ENCODE measurements at regions not wholly inside any gene's neighbourhood (a gene's known extent, or its start where the extent isn't known, plus 50 kb on each side); places are given as distances from the start of the nearest gene placed in this dataset.
"Not testable (repeated sequence)": the region's sequence is repeated elsewhere in the genome, so short reads cannot be mapped to it uniquely, and the experiment has no call there.

DNA sequence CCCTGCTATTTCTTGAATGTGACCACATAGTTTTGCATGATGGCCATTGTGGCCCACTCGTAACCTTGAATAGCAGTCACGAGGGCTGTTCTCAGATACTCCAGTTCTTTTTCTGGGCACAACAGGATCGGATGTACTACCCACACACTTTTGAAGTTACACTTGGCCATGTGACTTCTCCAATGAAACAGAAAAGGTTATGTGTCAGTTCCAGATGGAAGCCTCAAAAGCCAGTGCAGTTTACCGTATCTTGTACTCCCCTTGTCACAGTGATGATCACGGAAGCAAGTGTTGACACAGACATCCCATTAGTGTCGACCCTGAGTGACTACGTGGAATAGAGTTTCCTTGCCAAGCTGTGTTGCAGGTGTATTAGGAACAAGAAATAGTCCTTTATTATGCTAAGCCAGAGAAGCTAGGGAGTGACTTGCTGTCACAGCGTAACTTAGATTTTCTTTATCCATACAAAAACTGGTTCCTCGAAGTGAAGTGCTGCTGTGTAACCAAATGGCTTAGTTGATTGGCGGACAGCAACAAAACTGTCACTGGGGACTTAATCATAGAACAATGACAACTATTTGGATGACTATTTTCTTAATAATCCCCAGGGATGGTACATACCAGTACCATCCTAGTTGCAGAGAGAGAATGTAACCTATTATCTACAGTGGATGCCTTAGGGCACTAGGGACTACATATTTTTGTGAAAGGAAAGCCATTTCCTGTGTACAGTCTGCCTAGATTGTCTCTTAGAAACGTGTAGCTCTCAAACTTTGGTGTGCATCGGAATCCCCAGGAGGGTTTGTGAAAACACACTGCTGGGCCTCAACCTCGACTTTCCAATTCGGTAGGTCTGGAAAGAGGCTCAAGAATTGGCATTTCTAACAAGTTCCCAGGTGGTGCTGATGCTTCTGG, 90.1 kb upstream of the DMRT1 start:
- Histone ChIP-seq H3K4me2 (ENCODE audit: extremely low read depth, insufficient read depth, low read length) (peak overlapping the region; percentile 83), H4K20me1 (ENCODE audit: control insufficient read depth, extremely low read depth, insufficient read depth, low read length) (no peaks in the 10 kb centered on the region), H3K36me3 (ENCODE audit: control insufficient read depth, insufficient read depth, low read length) (no peaks in the 10 kb centered on the region), H3K27ac (ENCODE audit: insufficient read depth, low read length) (peak overlapping the region; percentile 85), H3K9ac (ENCODE audit: insufficient read depth, low read length) (peak overlapping the region; percentile 11), H3K9me3 (ENCODE audit: control insufficient read depth, insufficient read depth, low read depth, low read length) (no peaks in the 10 kb centered on the region), H3K27me3 (ENCODE audit: control insufficient read depth, insufficient read depth, low read length) (no peaks in the 10 kb centered on the region), H2AFZ (ENCODE audit: low read length) (no peak overlapping the region), H3K79me2 (ENCODE audit: control insufficient read depth, insufficient read depth, low read length) (no peaks in the 10 kb centered on the region), H3K4me1 (ENCODE audit: control insufficient read depth, extremely low read depth, insufficient read depth, low read length) (peaks cover 14% of the 10 kb centered on the region), H3K4me3 (replicated peaks in 1 of 4; ENCODE audit: control extremely low read depth in 1 of 4, insufficient read depth in 1 of 4, low read depth in 3 of 4, low read length in 4 of 4) (no peak overlapping the region)
- DNase-seq (ENCODE audit: low read depth in 2 of 2): peak in 1 of 2 donors; percentile 51
- TF ChIP-seq EZH2 (IDR thresholded peaks at IDR 0.05; ENCODE audit: low read length, missing control alignments): no peak
- TF ChIP-seq, protein P1, sequence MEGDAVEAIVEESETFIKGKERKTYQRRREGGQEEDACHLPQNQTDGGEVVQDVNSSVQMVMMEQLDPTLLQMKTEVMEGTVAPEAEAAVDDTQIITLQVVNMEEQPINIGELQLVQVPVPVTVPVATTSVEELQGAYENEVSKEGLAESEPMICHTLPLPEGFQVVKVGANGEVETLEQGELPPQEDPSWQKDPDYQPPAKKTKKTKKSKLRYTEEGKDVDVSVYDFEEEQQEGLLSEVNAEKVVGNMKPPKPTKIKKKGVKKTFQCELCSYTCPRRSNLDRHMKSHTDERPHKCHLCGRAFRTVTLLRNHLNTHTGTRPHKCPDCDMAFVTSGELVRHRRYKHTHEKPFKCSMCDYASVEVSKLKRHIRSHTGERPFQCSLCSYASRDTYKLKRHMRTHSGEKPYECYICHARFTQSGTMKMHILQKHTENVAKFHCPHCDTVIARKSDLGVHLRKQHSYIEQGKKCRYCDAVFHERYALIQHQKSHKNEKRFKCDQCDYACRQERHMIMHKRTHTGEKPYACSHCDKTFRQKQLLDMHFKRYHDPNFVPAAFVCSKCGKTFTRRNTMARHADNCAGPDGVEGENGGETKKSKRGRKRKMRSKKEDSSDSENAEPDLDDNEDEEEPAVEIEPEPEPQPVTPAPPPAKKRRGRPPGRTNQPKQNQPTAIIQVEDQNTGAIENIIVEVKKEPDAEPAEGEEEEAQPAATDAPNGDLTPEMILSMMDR (conservative IDR thresholded peaks at IDR 0.05 in 1 of 2, IDR thresholded peaks at IDR 0.05 in 1 of 2; ENCODE audit: low read depth in 1 of 2, low read length in 2 of 2): no peak

DNA sequence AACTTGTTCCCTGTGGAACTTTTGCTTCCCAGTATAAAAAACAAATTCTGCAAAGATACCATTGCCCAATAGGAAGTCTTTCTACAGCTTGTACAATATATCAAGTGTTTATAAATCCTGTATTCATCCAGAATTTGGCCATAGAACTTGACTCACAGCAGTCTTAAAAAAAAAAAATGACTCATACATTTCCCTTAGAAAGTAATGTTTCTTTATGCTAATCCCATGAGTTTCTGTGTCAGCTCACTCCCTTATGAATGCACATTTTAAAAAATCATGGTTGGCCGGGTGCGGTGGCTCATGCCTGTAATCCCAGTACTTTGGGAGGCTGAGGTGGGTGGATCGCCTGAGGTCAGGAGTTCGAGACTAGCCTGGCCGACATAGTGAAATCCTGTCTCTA, 89.3 kb upstream of the DMRT1 start:
- peak; percentile 96 to 97 for DNase-seq (ENCODE audit: low read depth in 2 of 2)
- H3K4me1 ChIP-seq (ENCODE audit: control insufficient read depth, extremely low read depth, insufficient read depth, low read length): peaks cover 14% of the 10 kb centered on the region
- TF ChIP-seq, protein P1 (conservative IDR thresholded peaks at IDR 0.05 in 1 of 2, IDR thresholded peaks at IDR 0.05 in 1 of 2; ENCODE audit: low read depth in 1 of 2, low read length in 2 of 2): no peak
- no peak for TF ChIP-seq EZH2 (IDR thresholded peaks at IDR 0.05; ENCODE audit: low read length, missing control alignments)
- H3K36me3 ChIP-seq (ENCODE audit: control insufficient read depth, insufficient read depth, low read length): no peaks in the 10 kb centered on the region
- peak overlapping the region; percentile 83 for H3K4me2 ChIP-seq (ENCODE audit: extremely low read depth, insufficient read depth, low read length)
- no peaks in the 10 kb centered on the region for H3K79me2 ChIP-seq (ENCODE audit: control insufficient read depth, insufficient read depth, low read length)
- H3K27me3 ChIP-seq (ENCODE audit: control insufficient read depth, insufficient read depth, low read length): no peaks in the 10 kb centered on the region
- no peaks in the 10 kb centered on the region for H4K20me1 ChIP-seq (ENCODE audit: control insufficient read depth, extremely low read depth, insufficient read depth, low read length)
- no peaks in the 10 kb centered on the region for H3K9me3 ChIP-seq (ENCODE audit: control insufficient read depth, insufficient read depth, low read depth, low read length)
- H3K27ac ChIP-seq (ENCODE audit: insufficient read depth, low read length): peak overlapping the region; percentile 85
- H3K4me3 ChIP-seq (replicated peaks in 1 of 4; ENCODE audit: control extremely low read depth in 1 of 4, insufficient read depth in 1 of 4, low read depth in 3 of 4, low read length in 4 of 4): no peak overlapping the region
- no peak overlapping the region for H2AFZ ChIP-seq (ENCODE audit: low read length)
- H3K9ac ChIP-seq (ENCODE audit: insufficient read depth, low read length): no peak overlapping the region

DNA sequence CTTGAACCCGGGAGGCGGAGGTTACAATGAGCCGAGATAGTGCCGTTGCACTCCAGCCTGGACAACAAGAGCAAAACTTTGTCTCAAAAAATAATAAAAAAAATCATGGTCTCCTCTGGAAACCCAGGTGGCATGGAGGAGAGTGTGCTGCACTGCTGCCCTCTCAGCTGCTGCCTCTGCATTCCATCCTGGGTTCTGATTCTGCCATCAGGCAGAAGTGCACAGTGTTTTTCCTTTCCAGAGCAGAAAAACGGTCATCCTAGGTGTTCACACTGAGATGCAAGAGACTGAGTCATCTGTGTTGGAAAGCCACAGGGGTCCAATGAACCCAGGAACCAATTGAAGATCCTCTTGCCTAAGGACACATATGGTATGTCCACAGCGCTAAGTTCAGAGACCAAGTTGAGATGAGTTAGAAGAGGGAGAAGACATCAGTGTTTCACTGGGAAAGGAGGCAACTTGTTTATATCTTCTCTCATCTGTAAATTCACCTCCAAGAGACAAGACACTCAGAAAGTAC, 88.8 kb upstream of the DMRT1 start:
- Histone ChIP-seq H4K20me1 (ENCODE audit: control insufficient read depth, extremely low read depth, insufficient read depth, low read length) (no peaks in the 10 kb centered on the region), H3K27me3 (ENCODE audit: control insufficient read depth, insufficient read depth, low read length) (no peaks in the 10 kb centered on the region), H3K36me3 (ENCODE audit: control insufficient read depth, insufficient read depth, low read length) (no peaks in the 10 kb centered on the region), H3K9ac (ENCODE audit: insufficient read depth, low read length) (no peak overlapping the region), H3K9me3 (ENCODE audit: control insufficient read depth, insufficient read depth, low read depth, low read length) (no peaks in the 10 kb centered on the region), H2AFZ (ENCODE audit: low read length) (no peak overlapping the region), H3K27ac (ENCODE audit: insufficient read depth, low read length) (peak overlapping the region; percentile 85), H3K79me2 (ENCODE audit: control insufficient read depth, insufficient read depth, low read length) (no peaks in the 10 kb centered on the region), H3K4me1 (ENCODE audit: control insufficient read depth, extremely low read depth, insufficient read depth, low read length) (peaks cover 14% of the 10 kb centered on the region), H3K4me2 (ENCODE audit: extremely low read depth, insufficient read depth, low read length) (no peak overlapping the region), H3K4me3 (replicated peaks in 1 of 4; ENCODE audit: control extremely low read depth in 1 of 4, insufficient read depth in 1 of 4, low read depth in 3 of 4, low read length in 4 of 4) (no peak overlapping the region)
- TF ChIP-seq, protein P1 (conservative IDR thresholded peaks at IDR 0.05 in 1 of 2, IDR thresholded peaks at IDR 0.05 in 1 of 2; ENCODE audit: low read depth in 1 of 2, low read length in 2 of 2): no peak
- TF ChIP-seq EZH2 (IDR thresholded peaks at IDR 0.05; ENCODE audit: low read length, missing control alignments): no peak
- DNase-seq (ENCODE audit: low read depth in 2 of 2): peak in 1 of 2 donors; percentile 34

DNA sequence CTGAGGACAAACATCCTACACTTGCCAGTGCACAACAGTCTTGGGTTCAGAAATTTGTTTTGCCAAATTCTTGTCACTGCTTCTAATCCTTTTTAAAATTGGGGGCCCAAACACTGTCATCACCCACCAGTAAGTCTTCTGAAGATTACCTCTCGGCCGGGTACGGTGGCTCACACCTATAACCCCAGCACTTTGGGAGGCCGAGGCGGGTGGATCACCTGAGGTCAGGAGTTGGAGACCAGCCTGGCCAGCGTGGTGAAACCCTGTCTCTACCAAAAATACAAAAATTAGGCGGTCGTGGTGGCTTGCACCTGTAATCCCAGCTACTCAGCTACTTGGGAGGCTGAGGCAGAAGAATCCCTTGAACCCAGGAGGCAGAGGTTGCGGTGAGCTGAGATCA, 87.8 kb upstream of the DMRT1 start:
- H4K20me1 ChIP-seq (ENCODE audit: control insufficient read depth, extremely low read depth, insufficient read depth, low read length); H3K9me3 ChIP-seq (ENCODE audit: control insufficient read depth, insufficient read depth, low read depth, low read length); H3K79me2 ChIP-seq (ENCODE audit: control insufficient read depth, insufficient read depth, low read length): not testable (repeated sequence)

More for the DNA sequence above, 87.8 kb upstream of the DMRT1 start:
- DNase-seq (ENCODE audit: low read depth in 2 of 2); H3K36me3 ChIP-seq (ENCODE audit: control insufficient read depth, insufficient read depth, low read length); H3K27me3 ChIP-seq (ENCODE audit: control insufficient read depth, insufficient read depth, low read length); H3K4me3 ChIP-seq (replicated peaks in 1 of 4; ENCODE audit: control extremely low read depth in 1 of 4, insufficient read depth in 1 of 4, low read depth in 3 of 4, low read length in 4 of 4); H3K4me2 ChIP-seq (ENCODE audit: extremely low read depth, insufficient read depth, low read length); H3K27ac ChIP-seq (ENCODE audit: insufficient read depth, low read length); H3K9ac ChIP-seq (ENCODE audit: insufficient read depth, low read length); H2AFZ ChIP-seq (ENCODE audit: low read length): not testable (repeated sequence)
- H3K4me1 ChIP-seq (ENCODE audit: control insufficient read depth, extremely low read depth, insufficient read depth, low read length): peaks cover 14% of the 10 kb centered on the region

Data from fibroblast of lung (primary cell).